Spleen (tissue), 11 donors: ENCODE measurements at regions not wholly inside any gene's neighbourhood (a gene's known extent, or its start where the extent isn't known, plus 50 kb on each side); places are given as distances from the start of the nearest gene placed in this dataset.

Experiments used
- DNase-seq: peaks from one replicate; pipeline ENCODE4 v3.0.0-alpha.2; 2020
- H3K27ac ChIP-seq, 8 donors: fragments of 200-600 bp; sonication (generic) in 7 of 8; 1 replicate in 4 of 8; 2 replicates in 4 of 8; pipeline versions ENCODE4 v1.5.0 to v1.8.0; 2016 to 2021; ENCODE audit warnings: inconsistent platforms in 4 of 8, mild to moderate bottlenecking in 4 of 8, moderate library complexity in 1 of 8
- H3K27me3 ChIP-seq, 7 donors: fragments of 200-600 bp; sonication (generic) in 6 of 7; replicated peaks in 1 of 7; 1 replicate in 4 of 7; 2 replicates in 3 of 7; pipeline versions ENCODE4 v1.5.0 to v1.8.0; 2016 to 2021; ENCODE audit warnings: inconsistent platforms in 3 of 7, mild to moderate bottlenecking in 1 of 7
- H3K36me3 ChIP-seq, 6 donors: fragments of 200-600 bp; sonication (generic) in 5 of 6; 1 replicate in 4 of 6; 2 replicates in 2 of 6; pipeline versions ENCODE4 v1.5.0 to v1.8.0; 2016 to 2021; ENCODE audit warnings: inconsistent platforms in 2 of 6
- H3K4me1 ChIP-seq, 6 donors: fragments of 200-600 bp; sonication (generic) in 5 of 6; 1 replicate in 3 of 6; 2 replicates in 3 of 6; pipeline versions ENCODE4 v1.5.0 to v1.8.0; 2016 to 2021; ENCODE audit warnings: inconsistent platforms in 3 of 6
- H3K4me3 ChIP-seq, 8 donors: fragments of 200-600 bp; sonication (generic) in 7 of 8; 1 replicate in 4 of 8; 2 replicates in 4 of 8; pipeline versions ENCODE4 v1.5.0 to v1.8.0; 2016 to 2021; ENCODE audit warnings: inconsistent platforms in 4 of 8, mild to moderate bottlenecking in 4 of 8, moderate library complexity in 2 of 8
- H3K9me3 ChIP-seq, 8 donors: fragments of 200-600 bp; sonication (generic) in 7 of 8; 1 replicate in 4 of 8; 2 replicates in 4 of 8; pipeline versions ENCODE4 v1.5.0 to v1.8.0; 2016 to 2021; ENCODE audit warnings: inconsistent platforms in 4 of 8
- CTCF ChIP-seq, 11 experiments: fragments of 200-600 bp in 7 of 11; fragments of 450-650 bp in 4 of 11; sonication (generic) in 4 of 11; IDR thresholded peaks in 8 of 11; conservative IDR thresholded peaks in 3 of 11; 1 replicate in 7 of 11; 2 replicates in 4 of 11; pipeline versions ENCODE4 v1.4.0 to v1.8.0; 2016 to 2021; ENCODE audit warnings: antibody characterized with exemption in 11 of 11, inconsistent platforms in 4 of 11, mild to moderate bottlenecking in 1 of 11
- POLR2A ChIP-seq, 3 donors: fragments of 450-650 bp; IDR thresholded peaks; one replicate each; pipeline ENCODE4 v1.5.1; 2017; ENCODE audit warnings: antibody characterized with exemption in 3 of 3, mild to moderate bottlenecking in 1 of 3
- POLR2AphosphoS5 ChIP-seq, 3 donors: sonication (generic); formaldehyde crosslinking; IDR thresholded peaks; one replicate each; pipeline ENCODE4 v1.5.1; 2017; ENCODE audit warnings: antibody characterized with exemption in 3 of 3
- WGBS, 5 donors: extraction: QIAGEN DNeasy Blood & Tissue Kit in 3 of 5; methylation state at CpG; one replicate each; pipeline versions ENCODE4 v1.1.5 to v1.1.7; 2013 to 2018; 5-methylcytosine and 5-hydroxymethylcytosine counted together
- intact Hi-C: fragments of 100-400 bp; cut with DNase I; formaldehyde crosslinking; loops from one replicate; pipeline ENCODE4 v1.15.0; 2023; ENCODE audit warnings: low total_unique reads
- donor health status: healthy with polysubstance abuse.
- donor health status: DM: no; HTN: no; CAD: no; lungs with moderate emphysema.
- donor health status: DM: no; HTN: no; CAD: no.
- donor health status: Bipolar disorder and iron deficiency.
- donor health status: healthy.
- donor health status: DM: no; HTN: no; CAD: no.
- donor health status: DM: yes; HTN: yes; CAD: no.

GRCh38 chr7:53500076-53500475 lies 464.6 kb downstream of the POM121L12 start:
- Histone ChIP-seq H3K27me3 (no peaks in the 10 kb centered on the region), H3K27ac (no peak overlapping the region), H3K36me3 (no peaks in the 10 kb centered on the region), H3K9me3 (peaks cover 0 to 36% (median 19%) of the 10 kb centered on the region in 8 donors), H3K4me3 (no peak overlapping the region), H3K4me1 (no peaks in the 10 kb centered on the region)
- intact Hi-C loops, result no loop called here
- 60 to 83% (median 77%) methylated on average over 1 of the region's 1 CpG for WGBS, 5 donors
- DNase-seq, result no peak
- TF ChIP-seq POLR2A (IDR thresholded peaks at IDR 0.05), result no peak
- TF ChIP-seq CTCF (IDR thresholded peaks at IDR 0.05 in 8 of 11, conservative IDR thresholded peaks at IDR 0.05 in 3 of 11), result no peak
- TF ChIP-seq POLR2AphosphoS5 (IDR thresholded peaks at IDR 0.05), result no peak

- no peak overlapping the region for H3K27ac ChIP-seq
- intact Hi-C loops, result no loop called here
- WGBS, 5 donors, result 86 to 97% (median 90%) methylated on average over 3 of the region's 3 CpGs
- DNase-seq, result no peak
- peaks cover 0 to 21% (median 8%) of the 10 kb centered on the region in 8 donors for H3K9me3 ChIP-seq
- no peaks in the 10 kb centered on the region for H3K36me3 ChIP-seq
- no peak overlapping the region for H3K4me3 ChIP-seq
- no peaks in the 10 kb centered on the region for H3K27me3 ChIP-seq
- TF ChIP-seq CTCF (IDR thresholded peaks at IDR 0.05 in 8 of 11, conservative IDR thresholded peaks at IDR 0.05 in 3 of 11) (no peak), POLR2A (IDR thresholded peaks at IDR 0.05) (no peak), POLR2AphosphoS5 (IDR thresholded peaks at IDR 0.05) (no peak)
- H3K4me1 ChIP-seq, result no peaks in the 10 kb centered on the region
Observed at GRCh38 chr7:53504914-53505313, 469.5 kb downstream of the POM121L12 start.

GRCh38 chr7:53518319-53518718 lies 482.9 kb downstream of the POM121L12 start:
- H3K9me3 ChIP-seq, result peaks cover 0 to 33% (median 14%) of the 10 kb centered on the region in 8 donors
- no peak for DNase-seq
- no peaks in the 10 kb centered on the region for H3K4me1 ChIP-seq
- no peaks in the 10 kb centered on the region for H3K27me3 ChIP-seq
- no peaks in the 10 kb centered on the region for H3K36me3 ChIP-seq
- no peak overlapping the region for H3K27ac ChIP-seq
- no peak overlapping the region for H3K4me3 ChIP-seq
- no peak for TF ChIP-seq POLR2AphosphoS5 (IDR thresholded peaks at IDR 0.05)
- TF ChIP-seq POLR2A (IDR thresholded peaks at IDR 0.05), result no peak
- no peak for TF ChIP-seq CTCF (IDR thresholded peaks at IDR 0.05 in 8 of 11, conservative IDR thresholded peaks at IDR 0.05 in 3 of 11)
- intact Hi-C loops, result no loop called here

- H3K4me3 ChIP-seq, result no peak overlapping the region
- DNase-seq, result no peak
- peaks cover 0 to 39% (median 14%) of the 10 kb centered on the region in 8 donors for H3K9me3 ChIP-seq
- no peaks in the 10 kb centered on the region for H3K27me3 ChIP-seq
- intact Hi-C loops, result no loop called here
- no peak for TF ChIP-seq POLR2A (IDR thresholded peaks at IDR 0.05)
- no peak for TF ChIP-seq CTCF (IDR thresholded peaks at IDR 0.05 in 8 of 11, conservative IDR thresholded peaks at IDR 0.05 in 3 of 11)
- TF ChIP-seq POLR2AphosphoS5 (IDR thresholded peaks at IDR 0.05), result no peak
- WGBS, 5 donors, result 86 to 92% (median 87%) methylated on average over 5 of the region's 5 CpGs
- no peaks in the 10 kb centered on the region for H3K4me1 ChIP-seq
- H3K27ac ChIP-seq, result no peak overlapping the region
- no peaks in the 10 kb centered on the region for H3K36me3 ChIP-seq
Observed at GRCh38 chr7:53520841-53521240, 485.4 kb downstream of the POM121L12 start.
